HCT116 (cell line): ENCODE measurements at regions not wholly inside any gene's neighbourhood (a gene's known extent, or its start where the extent isn't known, plus 50 kb on each side); places are given as distances from the start of the nearest gene placed in this dataset.

Source experiments
- ATAC-seq: fragments of 200-7000 bp; cut with Tn5 transposase; 2 replicates; pipeline ENCODE4 v1.9.1; 2020; ENCODE audit warnings: mild to moderate bottlenecking, moderate library complexity
- BruUV-seq: library from RNA; stranded (reverse); fragments of 400-500 nt; replicated peaks from 2 replicates; lab custom pipeline; 2021; lab: Mats Ljungman, UMichigan
- CTCF ChIA-PET: fragments of 300-600 bp; sonication (Branson Sonifier 250); formaldehyde crosslinking; loops from one replicate; lab custom pipeline; 2021; ENCODE audit warnings: antibody characterized with exemption; lab: Charles Lee
- POLR2A ChIA-PET: fragments of 300-600, 350-600 bp; sonication (Branson Sonifier 250); formaldehyde crosslinking; loops from one replicate; lab custom pipeline; 2021; ENCODE audit warnings: antibody characterized with exemption; lab: Charles Lee
- RAD21 ChIA-PET, 2 experiments: fragments of 300-600 bp; sonication (Branson Sonifier 250); formaldehyde crosslinking; loops; one replicate each; lab custom pipeline; 2023; ENCODE audit warnings: low total read pairs in 2 of 2; ENCODE audit not compliant: uncharacterized antibody in 2 of 2, unreplicated experiment in 2 of 2, low non-redundant PET in 1 of 2; lab: Charles Lee
- DNase-seq: peaks from one replicate; pipeline ENCODE4 v3.0.0-alpha.2; 2010; ENCODE audit warnings: low read depth, low spot score
- H2AFZ ChIP-seq: fragments of 200-600 bp; shearing (Covaris generic), sonication (generic); 2 replicates; pipeline ENCODE4 v1.6.1; 2017; ENCODE audit warnings: low read depth, mixed run types, mixed read lengths, antibody characterized with exemption, low read length; ENCODE audit not compliant: poor library complexity, severe bottlenecking
- H3K27ac ChIP-seq: 2 replicates; pipeline ENCODE4 v1.5.1; 2012; ENCODE audit warnings: low read depth, low read length
- H3K27me3 ChIP-seq: fragments of 200-600 bp; sonication (generic); 2 replicates; pipeline ENCODE4 v1.6.1; 2016; ENCODE audit warnings: mixed run types, low read length, mixed read lengths; ENCODE audit not compliant: insufficient read depth
- H3K36me3 ChIP-seq, 2 experiments: fragments of 200-500 bp in 1 of 2; fragments of 200-600 bp in 1 of 2; sonication (Bioruptor generic) in 1 of 2; sonication (generic) in 1 of 2; 2 replicates each; pipeline versions ENCODE4 v1.5.1 to v1.6.1; 2014 to 2016; ENCODE audit warnings: low read length in 2 of 2, inconsistent platforms in 1 of 2, mixed read lengths in 1 of 2, mixed run types in 1 of 2; ENCODE audit not compliant: insufficient read depth in 2 of 2, control insufficient read depth in 1 of 2
- H3K4me1 ChIP-seq, 2 experiments: fragments of 200-600 bp in 1 of 2; sonication (generic) in 1 of 2; 2 replicates each; pipeline versions ENCODE4 v1.5.1 to v1.6.1; 2012 to 2017; ENCODE audit warnings: low read length in 2 of 2, inconsistent platforms in 1 of 2, mild to moderate bottlenecking in 1 of 2, mixed read lengths in 1 of 2, mixed run types in 1 of 2, moderate library complexity in 1 of 2; ENCODE audit not compliant: insufficient read depth in 2 of 2, control insufficient read depth in 1 of 2
- H3K4me2 ChIP-seq: fragments of 200-600 bp; sonication (generic); 2 replicates; pipeline ENCODE4 v1.6.1; 2017; ENCODE audit warnings: mixed run types, low read length, mixed read lengths
- H3K4me3 ChIP-seq, 2 experiments: fragments of 200-600 bp in 1 of 2; sonication (generic) in 1 of 2; replicated peaks in 1 of 2; 2 replicates each; pipeline ENCODE4 v1.5.1; 2011 to 2016; ENCODE audit warnings: low read length in 2 of 2, control low read depth in 1 of 2, low read depth in 1 of 2, mild to moderate bottlenecking in 1 of 2, mixed read lengths in 1 of 2, mixed run types in 1 of 2
- H3K79me2 ChIP-seq: fragments of 200-600 bp; sonication (generic); 2 replicates; pipeline ENCODE4 v1.6.1; 2017; ENCODE audit warnings: mild to moderate bottlenecking, mixed run types, low read length, moderate library complexity, mixed read lengths; ENCODE audit not compliant: insufficient read depth
- H3K9ac ChIP-seq: fragments of 200-600 bp; sonication (generic); 2 replicates; pipeline ENCODE4 v1.6.1; 2016; ENCODE audit warnings: low read length, mixed read lengths
- H3K9me2 ChIP-seq: fragments of 200-600 bp; sonication (generic), shearing (Covaris generic); 2 replicates; pipeline ENCODE4 v1.6.1; 2017; ENCODE audit warnings: mixed run types, mild to moderate bottlenecking, moderate library complexity; ENCODE audit not compliant: insufficient read depth
- H3K9me3 ChIP-seq, 2 experiments: fragments of 200-500 bp in 1 of 2; fragments of 200-600 bp in 1 of 2; sonication (Bioruptor generic) in 1 of 2; sonication (generic) in 1 of 2; 2 replicates each; pipeline ENCODE4 v1.6.1; 2014 to 2017; ENCODE audit warnings: low read length in 2 of 2, mixed read lengths in 2 of 2, inconsistent platforms in 1 of 2, low read depth in 1 of 2, mild to moderate bottlenecking in 1 of 2, mixed run types in 1 of 2, moderate library complexity in 1 of 2; ENCODE audit not compliant: control insufficient read depth in 1 of 2, insufficient read depth in 1 of 2
- H4K20me1 ChIP-seq: fragments of 200-600 bp; sonication (generic), shearing (Covaris generic); 2 replicates; pipeline ENCODE4 v1.6.1; 2017; ENCODE audit warnings: mixed run types, mild to moderate bottlenecking, moderate library complexity; ENCODE audit not compliant: insufficient read depth
- CBX3 ChIP-seq: IDR thresholded peaks from 2 replicates; pipeline ENCODE4 v1.6.1; 2012; ENCODE audit warnings: low read depth
- CEBPB ChIP-seq: IDR thresholded peaks from 2 replicates; pipeline ENCODE4 v1.6.1; 2012; ENCODE audit warnings: low read depth
- CTCF ChIP-seq, 3 experiments: fragments of 200-600 bp in 1 of 3; sonication (generic) in 1 of 3; IDR thresholded peaks in 2 of 3; conservative IDR thresholded peaks in 1 of 3; 2 replicates each; pipeline ENCODE4 v1.5.1; 2012 to 2017; ENCODE audit warnings: low read depth in 2 of 3, low read length in 2 of 3, antibody characterized with exemption in 1 of 3, borderline replicate concordance in 1 of 3, control low read depth in 1 of 3, mild to moderate bottlenecking in 1 of 3, mixed read lengths in 1 of 3, mixed run types in 1 of 3, moderate library complexity in 1 of 3; ENCODE audit not compliant: insufficient read depth in 1 of 3
- EGR1 ChIP-seq: IDR thresholded peaks from 2 replicates; pipeline ENCODE4 v1.6.1; 2012; ENCODE audit warnings: low read depth
- ELF1 ChIP-seq: IDR thresholded peaks from 2 replicates; pipeline ENCODE4 v1.6.1; 2012; ENCODE audit warnings: low read depth, borderline replicate concordance
- EZH2phosphoT487 ChIP-seq: fragments of 200-600 bp; IDR thresholded peaks from 2 replicates; pipeline ENCODE4 v1.6.1; 2018; ENCODE audit warnings: antibody characterized with exemption, borderline replicate concordance
- FOSL1 ChIP-seq: IDR thresholded peaks from 2 replicates; pipeline ENCODE4 v1.6.1; 2012; ENCODE audit warnings: low read depth
- JUND ChIP-seq: IDR thresholded peaks from 2 replicates; pipeline ENCODE4 v1.6.1; 2012
- MAX ChIP-seq: IDR thresholded peaks from 2 replicates; pipeline ENCODE4 v1.6.1; 2012
- POLR2A ChIP-seq: IDR thresholded peaks from 2 replicates; pipeline ENCODE4 v1.7.0; 2011; ENCODE audit warnings: borderline replicate concordance; ENCODE audit not compliant: insufficient read depth, insufficient read length; ENCODE audit errors: extremely low read depth
- RAD21 ChIP-seq: IDR thresholded peaks from 2 replicates; pipeline ENCODE4 v1.6.1; 2012; ENCODE audit warnings: low read depth, mild to moderate bottlenecking
- SIN3A ChIP-seq: IDR thresholded peaks from 2 replicates; pipeline ENCODE4 v1.6.1; 2012; ENCODE audit warnings: low read depth
- SP1 ChIP-seq: IDR thresholded peaks from 2 replicates; pipeline ENCODE4 v1.6.1; 2012; ENCODE audit warnings: low read depth
- SRF ChIP-seq: IDR thresholded peaks from 2 replicates; pipeline ENCODE4 v1.6.1; 2012; ENCODE audit warnings: low read depth
- TCF7L2 ChIP-seq: IDR thresholded peaks from 2 replicates; pipeline ENCODE4 v1.7.0; 2011; ENCODE audit warnings: borderline replicate concordance, inconsistent platforms; ENCODE audit not compliant: insufficient read depth, insufficient read length; ENCODE audit errors: extremely low read depth
- YY1 ChIP-seq: IDR thresholded peaks from 2 replicates; pipeline ENCODE4 v1.6.1; 2011; ENCODE audit warnings: low read length, low read depth, moderate library complexity, mild to moderate bottlenecking; ENCODE audit not compliant: insufficient replicate concordance; ENCODE audit errors: extremely low read depth
- ZFX ChIP-seq: fragments of 450-650 bp; IDR thresholded peaks from 2 replicates; pipeline ENCODE4 v1.6.1; 2017
- intact Hi-C: fragments of 100-400 bp; cut with micrococcal nuclease; formaldehyde crosslinking; loops from 2 replicates; pipeline ENCODE4 v1.10.0; 2022
- TF ChIP-seq, protein P1 (sequence below): IDR thresholded peaks from 2 replicates; pipeline ENCODE4 v1.6.1; 2011; ENCODE audit warnings: mild to moderate bottlenecking, low read length, moderate library complexity; ENCODE audit not compliant: insufficient replicate concordance; ENCODE audit errors: extremely low read depth
- TF ChIP-seq, protein P2 (sequence below): IDR thresholded peaks from 2 replicates; pipeline ENCODE4 v1.6.1; 2012

DNA sequence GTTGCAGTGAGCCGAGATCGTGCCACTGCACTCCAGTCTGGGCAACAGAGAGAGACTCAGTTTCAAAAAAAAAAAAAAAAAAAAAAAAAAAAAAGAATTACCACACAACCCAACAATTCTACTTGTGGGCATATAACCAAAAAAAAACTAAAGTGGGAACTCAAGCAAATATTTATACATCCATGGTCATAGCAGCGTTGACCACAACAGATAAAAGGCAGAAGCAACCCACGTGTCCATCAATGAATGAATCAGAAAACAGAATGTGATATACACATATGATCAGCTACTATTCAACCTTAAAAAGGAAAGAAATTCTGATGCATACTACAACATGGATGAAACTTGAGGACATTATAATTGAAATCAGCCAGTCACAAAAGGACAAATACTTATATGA lies 179.3 kb upstream of the NEBL start:
- POLR2A ChIA-PET = no interaction called here
- no peaks in the 10 kb centered on the region for H3K27me3 ChIP-seq
- no peak for ATAC-seq
- H2AFZ ChIP-seq = no peak overlapping the region
- no peaks in the 10 kb centered on the region for H3K36me3 ChIP-seq
- no peaks in the 10 kb centered on the region for H3K9me2 ChIP-seq
- no peaks in the 10 kb centered on the region for H4K20me1 ChIP-seq
- H3K4me1 ChIP-seq = peaks cover 0 to 5% of the 10 kb centered on the region in 2 experiments; a peak in 2 of 4 replicates
- RAD21 ChIA-PET = no interaction called here
- no TSS peak for BruUV-seq
- intact Hi-C loops = loop anchor here (5.0 kb wide), 2 partner anchors 219 to 656 kb away; no protein-coding TSS in a partner anchor
- H3K4me2 ChIP-seq = no peak overlapping the region
- no peaks in the 10 kb centered on the region for H3K79me2 ChIP-seq
- H3K4me3 ChIP-seq = no peak overlapping the region
- no peaks in the 10 kb centered on the region for H3K9me3 ChIP-seq
- CTCF ChIA-PET = interaction anchor here (0.7 kb wide), 1 partner anchor 16 kb away, joined by 3 read pairs; no protein-coding TSS in a partner anchor
- no peak for TF ChIP-seq CBX3
- TF ChIP-seq TCF7L2 = no peak
- TF ChIP-seq MAX = no peak
- no peak for TF ChIP-seq ZFX
- no peak for TF ChIP-seq JUND
- TF ChIP-seq SRF = no peak
- no peak for TF ChIP-seq CEBPB
- TF ChIP-seq EGR1 = no peak
- TF ChIP-seq SP1 = no peak
- TF ChIP-seq, protein P1, sequence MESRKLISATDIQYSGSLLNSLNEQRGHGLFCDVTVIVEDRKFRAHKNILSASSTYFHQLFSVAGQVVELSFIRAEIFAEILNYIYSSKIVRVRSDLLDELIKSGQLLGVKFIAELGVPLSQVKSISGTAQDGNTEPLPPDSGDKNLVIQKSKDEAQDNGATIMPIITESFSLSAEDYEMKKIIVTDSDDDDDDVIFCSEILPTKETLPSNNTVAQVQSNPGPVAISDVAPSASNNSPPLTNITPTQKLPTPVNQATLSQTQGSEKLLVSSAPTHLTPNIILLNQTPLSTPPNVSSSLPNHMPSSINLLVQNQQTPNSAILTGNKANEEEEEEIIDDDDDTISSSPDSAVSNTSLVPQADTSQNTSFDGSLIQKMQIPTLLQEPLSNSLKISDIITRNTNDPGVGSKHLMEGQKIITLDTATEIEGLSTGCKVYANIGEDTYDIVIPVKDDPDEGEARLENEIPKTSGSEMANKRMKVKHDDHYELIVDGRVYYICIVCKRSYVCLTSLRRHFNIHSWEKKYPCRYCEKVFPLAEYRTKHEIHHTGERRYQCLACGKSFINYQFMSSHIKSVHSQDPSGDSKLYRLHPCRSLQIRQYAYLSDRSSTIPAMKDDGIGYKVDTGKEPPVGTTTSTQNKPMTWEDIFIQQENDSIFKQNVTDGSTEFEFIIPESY = no peak
- TF ChIP-seq FOSL1 = no peak
- no peak for TF ChIP-seq POLR2A
- no peak for TF ChIP-seq YY1
- TF ChIP-seq SIN3A = no peak
- TF ChIP-seq CTCF (IDR thresholded peaks at IDR 0.05 in 2 of 3, conservative IDR thresholded peaks at IDR 0.05 in 1 of 3; ENCODE audit: borderline replicate concordance in 1 of 3, insufficient read depth in 1 of 3, low read depth in 2 of 3, low read length in 2 of 3) = no peak
- TF ChIP-seq ELF1 = no peak
- TF ChIP-seq, protein P2, sequence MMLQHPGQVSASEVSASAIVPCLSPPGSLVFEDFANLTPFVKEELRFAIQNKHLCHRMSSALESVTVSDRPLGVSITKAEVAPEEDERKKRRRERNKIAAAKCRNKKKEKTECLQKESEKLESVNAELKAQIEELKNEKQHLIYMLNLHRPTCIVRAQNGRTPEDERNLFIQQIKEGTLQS = no peak
- no peak for TF ChIP-seq EZH2phosphoT487
- TF ChIP-seq RAD21 = no peak
- TF ChIP-seq, all 23 proteins: peak for 0
- H3K27ac ChIP-seq = no peak overlapping the region
- DNase-seq = no peak
- no peak overlapping the region for H3K9ac ChIP-seq
